Astrocyte of the cerebellum (primary cell): ENCODE measurements at regions not wholly inside any gene's neighbourhood (a gene's known extent, or its start where the extent isn't known, plus 50 kb on each side); places are given as distances from the start of the nearest gene placed in this dataset.

ENCODE experiments used
- DNase-seq: peaks from one replicate; pipeline ENCODE4 v3.0.0-alpha.2; 2011; ENCODE audit warnings: low read depth
- H3K4me3 ChIP-seq: 2 replicates; pipeline ENCODE4 v1.5.1; 2011; ENCODE audit warnings: mild to moderate bottlenecking, low read depth, low read length, moderate library complexity
- CTCF ChIP-seq: IDR thresholded peaks from 2 replicates; pipeline ENCODE4 v1.5.1; 2012; ENCODE audit warnings: low read length, low read depth, moderate library complexity, mild to moderate bottlenecking; ENCODE audit errors: missing control alignments
- in situ Hi-C: cut with HindIII; loops from 2 replicates; pipeline ENCODE4 v1.10.0; 2017; ENCODE audit warnings: low sequenced_read_pairs

- no peak for TF ChIP-seq CTCF
- H3K4me3 ChIP-seq, result no peak overlapping the region
- in situ Hi-C loops, result no loop called here
- DNase-seq, result no peak
These were observed 61.1 kb upstream of the ZNF462 start for GRCh38 chr9:106801816-106802215.
